GM10248 (cell line): ENCODE measurements at regions not wholly inside any gene's neighbourhood (a gene's known extent, or its start where the extent isn't known, plus 50 kb on each side); places are given as distances from the start of the nearest gene placed in this dataset.

Experiments used
- CTCF ChIA-PET: fragments of 300-600 bp; sonication (Branson Sonifier 250); formaldehyde crosslinking; extraction: SDS; loops from one replicate; lab custom pipeline; 2021; ENCODE audit warnings: antibody characterized with exemption; lab: Yijun Ruan, JAX
- POLR2A ChIA-PET: fragments of 350-650 bp; sonication (Branson Sonifier 250); formaldehyde crosslinking; extraction: SDS; loops from one replicate; lab custom pipeline; 2020; ENCODE audit warnings: antibody characterized with exemption; lab: Yijun Ruan, JAX
- DNase-seq: peaks from one replicate; pipeline ENCODE4 v3.0.0; 2012; ENCODE audit errors: extremely low spot score
- TF ChIP-seq, protein P1 (sequence below): IDR thresholded peaks from 2 replicates; pipeline ENCODE4 v1.5.1; 2012; ENCODE audit warnings: mild to moderate bottlenecking, low read depth; ENCODE audit errors: extremely low read depth, missing control alignments, control extremely low read depth

DNA sequence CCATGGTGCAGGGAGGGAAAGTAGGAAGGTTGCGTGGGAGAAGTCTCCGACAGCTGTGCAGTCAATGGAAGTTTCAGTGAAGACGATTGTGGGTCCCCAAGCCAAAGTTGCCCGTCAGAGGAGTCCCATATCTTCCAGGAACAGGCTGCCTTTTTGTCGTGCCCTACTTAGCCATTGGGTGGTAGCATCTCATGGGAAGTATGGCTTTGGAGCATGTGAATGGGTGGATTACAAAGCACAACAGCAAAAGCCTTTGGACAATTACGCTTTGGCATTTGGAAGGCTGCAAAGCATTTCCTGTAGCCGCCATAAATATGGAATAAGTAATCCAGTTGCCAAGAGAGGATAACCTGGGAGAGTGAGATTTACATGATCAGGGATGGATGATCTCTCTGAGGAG lies 300.7 kb upstream of the BOD1L1 start:
- POLR2A ChIA-PET: no interaction called here
- TF ChIP-seq, protein P1, sequence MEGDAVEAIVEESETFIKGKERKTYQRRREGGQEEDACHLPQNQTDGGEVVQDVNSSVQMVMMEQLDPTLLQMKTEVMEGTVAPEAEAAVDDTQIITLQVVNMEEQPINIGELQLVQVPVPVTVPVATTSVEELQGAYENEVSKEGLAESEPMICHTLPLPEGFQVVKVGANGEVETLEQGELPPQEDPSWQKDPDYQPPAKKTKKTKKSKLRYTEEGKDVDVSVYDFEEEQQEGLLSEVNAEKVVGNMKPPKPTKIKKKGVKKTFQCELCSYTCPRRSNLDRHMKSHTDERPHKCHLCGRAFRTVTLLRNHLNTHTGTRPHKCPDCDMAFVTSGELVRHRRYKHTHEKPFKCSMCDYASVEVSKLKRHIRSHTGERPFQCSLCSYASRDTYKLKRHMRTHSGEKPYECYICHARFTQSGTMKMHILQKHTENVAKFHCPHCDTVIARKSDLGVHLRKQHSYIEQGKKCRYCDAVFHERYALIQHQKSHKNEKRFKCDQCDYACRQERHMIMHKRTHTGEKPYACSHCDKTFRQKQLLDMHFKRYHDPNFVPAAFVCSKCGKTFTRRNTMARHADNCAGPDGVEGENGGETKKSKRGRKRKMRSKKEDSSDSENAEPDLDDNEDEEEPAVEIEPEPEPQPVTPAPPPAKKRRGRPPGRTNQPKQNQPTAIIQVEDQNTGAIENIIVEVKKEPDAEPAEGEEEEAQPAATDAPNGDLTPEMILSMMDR: no peak
- CTCF ChIA-PET: no interaction called here
- DNase-seq: no peak

DNA sequence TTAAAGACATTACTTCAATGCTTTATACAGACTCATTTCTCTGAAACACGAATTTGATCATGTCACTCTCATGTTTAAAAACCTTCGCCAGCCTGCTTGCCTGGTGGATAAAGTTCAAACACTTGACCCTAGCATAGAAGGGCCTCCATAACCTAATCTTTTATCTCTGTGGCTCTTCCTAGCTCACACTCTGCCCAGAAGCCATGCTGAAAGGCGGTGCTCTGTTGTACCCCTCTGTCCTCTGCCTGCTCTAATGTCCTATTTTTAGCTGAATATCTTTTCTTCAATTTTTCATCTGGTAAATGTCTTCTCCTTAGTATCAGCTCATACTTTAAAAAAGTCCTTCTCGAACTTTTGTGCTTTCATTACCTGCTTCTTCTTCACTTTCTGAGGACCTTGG lies 302.6 kb upstream of the BOD1L1 start:
- no peak for DNase-seq
- TF ChIP-seq, protein P1: no peak
- ChIA-PET CTCF (interaction anchor here (1.0 to 1.2 kb wide), 2 partner anchors 61 to 1281 kb away, joined by 3 read pairs; no protein-coding TSS in a partner anchor), POLR2A (interaction anchor here (0.5 kb wide), 1 partner anchor 12 kb away, joined by 4 read pairs; no protein-coding TSS in a partner anchor)

DNA sequence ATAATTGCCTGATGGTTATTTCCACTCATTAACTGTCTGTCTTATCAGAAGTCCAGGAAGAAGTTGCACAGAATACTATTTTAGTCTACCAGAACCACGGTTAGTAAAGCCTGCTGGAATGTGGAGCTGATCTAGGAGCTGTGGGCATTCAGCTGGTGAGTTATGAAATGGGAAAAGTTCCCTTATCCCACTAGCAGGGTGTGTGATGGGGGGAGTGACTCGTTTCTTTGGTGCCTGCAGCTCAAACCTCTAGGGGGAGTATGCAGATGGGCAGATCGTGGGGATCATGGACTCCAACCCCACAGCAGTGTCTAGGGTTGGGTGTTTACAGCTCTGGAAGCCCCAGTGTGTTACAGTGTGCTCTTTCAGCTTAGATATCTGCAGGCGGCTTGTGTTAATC lies 305.7 kb upstream of the BOD1L1 start:
- POLR2A ChIA-PET: no interaction called here
- DNase-seq: no peak
- TF ChIP-seq, protein P1: no peak
- CTCF ChIA-PET: no interaction called here

DNA sequence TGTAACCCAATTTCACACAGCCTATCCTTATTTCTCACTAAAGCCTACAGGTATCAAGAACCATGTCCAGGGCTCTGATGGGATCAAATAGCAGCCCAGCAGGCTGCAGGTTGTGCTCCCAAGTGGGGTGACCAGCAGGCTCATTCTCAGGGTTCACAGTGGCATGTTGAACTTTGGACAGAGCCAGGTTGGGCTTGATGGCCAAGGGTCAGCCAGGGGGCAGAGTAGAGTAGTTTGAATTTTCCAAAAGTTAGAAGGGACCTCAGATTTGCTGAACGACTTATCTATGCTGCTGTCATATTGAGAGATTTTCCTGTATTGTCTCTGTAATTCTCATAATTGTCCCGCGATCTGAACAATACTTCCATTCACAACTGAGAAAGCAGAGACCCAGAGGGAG lies 310.8 kb upstream of the BOD1L1 start:
- POLR2A ChIA-PET: no interaction called here
- TF ChIP-seq, protein P1: no peak
- CTCF ChIA-PET: no interaction called here
- no peak for DNase-seq

DNA sequence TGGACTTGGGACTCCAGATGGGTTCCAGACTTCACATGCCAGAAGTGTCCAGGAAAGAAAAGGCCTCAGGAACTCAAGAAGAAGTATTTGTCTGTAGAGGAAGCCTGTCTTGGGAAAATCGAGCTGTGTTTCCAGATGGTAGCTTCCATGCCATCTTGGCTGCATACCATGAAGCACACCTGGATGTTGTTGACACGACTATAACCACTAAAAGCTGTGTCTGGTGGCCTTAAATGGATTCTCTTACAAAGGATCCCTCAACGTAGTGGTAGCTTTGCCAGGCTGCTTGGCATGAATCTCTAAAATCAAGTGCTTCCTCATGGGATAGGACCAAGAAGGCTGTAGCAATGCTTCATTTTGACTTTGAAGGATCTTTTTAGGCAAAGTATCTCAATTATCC lies 313.4 kb upstream of the BOD1L1 start:
- TF ChIP-seq, protein P1: no peak
- no peak for DNase-seq
- POLR2A ChIA-PET: no interaction called here
- CTCF ChIA-PET: no interaction called here

DNA sequence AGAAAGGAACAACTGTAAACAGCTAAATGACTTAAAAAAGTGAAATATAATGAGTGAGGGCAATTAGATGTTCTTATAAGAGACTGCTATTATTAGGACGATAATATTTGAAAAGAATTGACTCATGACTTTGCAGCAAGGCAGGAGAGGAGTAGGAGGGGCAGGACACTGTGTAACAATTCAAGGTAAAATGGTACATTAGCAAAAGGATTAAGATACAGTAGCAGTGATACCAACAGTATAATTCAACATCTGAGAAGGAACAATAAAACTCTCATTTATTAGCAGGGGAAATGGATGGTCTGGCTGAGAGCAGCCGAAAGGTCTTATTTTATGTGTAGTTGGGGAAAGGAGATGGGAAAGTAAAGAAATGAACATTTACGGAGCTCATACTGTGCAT lies 315.5 kb upstream of the BOD1L1 start:
- ChIA-PET CTCF (interaction anchor here (1.6 kb wide), 1 partner anchor 13 kb away, joined by 3 read pairs; no protein-coding TSS in a partner anchor), POLR2A (no interaction called here)
- DNase-seq: no peak
- TF ChIP-seq, protein P1: no peak

DNA sequence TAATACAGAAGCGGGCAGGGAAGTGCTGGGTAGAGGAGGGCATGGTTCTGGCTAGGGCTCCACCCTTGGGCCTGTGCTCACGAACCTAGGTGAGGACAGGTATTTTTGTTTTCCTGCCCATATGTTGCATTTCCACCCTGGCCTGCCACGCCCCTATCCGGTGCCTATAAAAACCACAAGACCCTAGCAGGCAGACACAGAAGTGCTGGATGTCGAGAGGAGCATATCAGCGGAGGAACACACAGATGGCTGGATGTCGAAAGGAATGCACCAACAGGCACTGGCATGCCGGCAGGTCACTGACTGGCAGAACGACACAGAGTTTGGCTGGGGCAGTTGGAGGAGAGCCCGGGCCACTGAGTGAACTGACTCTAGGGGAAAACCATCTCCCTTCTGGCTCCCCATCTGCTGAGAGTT lies 316.6 kb upstream of the BOD1L1 start:
- POLR2A ChIA-PET: no interaction called here
- TF ChIP-seq, protein P1: no peak
- CTCF ChIA-PET: no interaction called here
- no peak for DNase-seq
